HL-60 (cell line): ENCODE measurements at regions not wholly inside any gene's neighbourhood (a gene's known extent, or its start where the extent isn't known, plus 50 kb on each side); places are given as distances from the start of the nearest gene placed in this dataset.

Source experiments
- POLR2AphosphoS5 ChIP-seq: IDR thresholded peaks from 2 replicates; pipeline ENCODE4 v1.6.1; 2012; ENCODE audit warnings: low read depth
- SPI1 ChIP-seq: IDR thresholded peaks from 2 replicates; pipeline ENCODE4 v1.6.1; 2012; ENCODE audit warnings: low read depth, mild to moderate bottlenecking, borderline replicate concordance
- TF ChIP-seq, protein P1 (sequence below): IDR thresholded peaks from one replicate; pipeline ENCODE4 v1.5.1; 2011; ENCODE audit warnings: low read length, control low read depth, inconsistent platforms; ENCODE audit not compliant: insufficient read depth
- TF ChIP-seq, protein P2 (sequence below): IDR thresholded peaks from 2 replicates; pipeline ENCODE4 v1.6.1; 2012; ENCODE audit warnings: low read depth; ENCODE audit not compliant: insufficient replicate concordance

DNA sequence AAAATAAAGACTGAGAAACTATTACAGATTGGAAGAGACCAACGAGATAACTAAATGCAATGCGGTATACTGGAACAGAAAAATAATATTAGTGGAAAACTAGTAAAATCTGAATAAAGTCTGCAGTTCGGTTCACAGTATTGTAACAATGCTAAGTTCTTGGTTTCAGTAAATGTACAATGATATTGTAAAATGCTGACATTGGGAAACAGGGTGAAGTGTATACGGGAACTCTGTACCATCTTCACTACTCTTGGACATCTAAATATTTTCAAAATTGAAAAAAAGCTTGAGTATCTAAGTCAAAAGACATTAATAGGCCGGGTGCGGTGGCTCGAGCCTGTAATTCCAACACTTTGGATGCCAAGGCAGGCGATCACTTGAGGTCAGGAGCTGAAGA is 120.9 kb upstream of the KCNMB2 start:
- TF ChIP-seq, protein P1, sequence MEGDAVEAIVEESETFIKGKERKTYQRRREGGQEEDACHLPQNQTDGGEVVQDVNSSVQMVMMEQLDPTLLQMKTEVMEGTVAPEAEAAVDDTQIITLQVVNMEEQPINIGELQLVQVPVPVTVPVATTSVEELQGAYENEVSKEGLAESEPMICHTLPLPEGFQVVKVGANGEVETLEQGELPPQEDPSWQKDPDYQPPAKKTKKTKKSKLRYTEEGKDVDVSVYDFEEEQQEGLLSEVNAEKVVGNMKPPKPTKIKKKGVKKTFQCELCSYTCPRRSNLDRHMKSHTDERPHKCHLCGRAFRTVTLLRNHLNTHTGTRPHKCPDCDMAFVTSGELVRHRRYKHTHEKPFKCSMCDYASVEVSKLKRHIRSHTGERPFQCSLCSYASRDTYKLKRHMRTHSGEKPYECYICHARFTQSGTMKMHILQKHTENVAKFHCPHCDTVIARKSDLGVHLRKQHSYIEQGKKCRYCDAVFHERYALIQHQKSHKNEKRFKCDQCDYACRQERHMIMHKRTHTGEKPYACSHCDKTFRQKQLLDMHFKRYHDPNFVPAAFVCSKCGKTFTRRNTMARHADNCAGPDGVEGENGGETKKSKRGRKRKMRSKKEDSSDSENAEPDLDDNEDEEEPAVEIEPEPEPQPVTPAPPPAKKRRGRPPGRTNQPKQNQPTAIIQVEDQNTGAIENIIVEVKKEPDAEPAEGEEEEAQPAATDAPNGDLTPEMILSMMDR = no peak
- TF ChIP-seq POLR2AphosphoS5 = no peak
- no peak for TF ChIP-seq SPI1
- TF ChIP-seq, protein P2, sequence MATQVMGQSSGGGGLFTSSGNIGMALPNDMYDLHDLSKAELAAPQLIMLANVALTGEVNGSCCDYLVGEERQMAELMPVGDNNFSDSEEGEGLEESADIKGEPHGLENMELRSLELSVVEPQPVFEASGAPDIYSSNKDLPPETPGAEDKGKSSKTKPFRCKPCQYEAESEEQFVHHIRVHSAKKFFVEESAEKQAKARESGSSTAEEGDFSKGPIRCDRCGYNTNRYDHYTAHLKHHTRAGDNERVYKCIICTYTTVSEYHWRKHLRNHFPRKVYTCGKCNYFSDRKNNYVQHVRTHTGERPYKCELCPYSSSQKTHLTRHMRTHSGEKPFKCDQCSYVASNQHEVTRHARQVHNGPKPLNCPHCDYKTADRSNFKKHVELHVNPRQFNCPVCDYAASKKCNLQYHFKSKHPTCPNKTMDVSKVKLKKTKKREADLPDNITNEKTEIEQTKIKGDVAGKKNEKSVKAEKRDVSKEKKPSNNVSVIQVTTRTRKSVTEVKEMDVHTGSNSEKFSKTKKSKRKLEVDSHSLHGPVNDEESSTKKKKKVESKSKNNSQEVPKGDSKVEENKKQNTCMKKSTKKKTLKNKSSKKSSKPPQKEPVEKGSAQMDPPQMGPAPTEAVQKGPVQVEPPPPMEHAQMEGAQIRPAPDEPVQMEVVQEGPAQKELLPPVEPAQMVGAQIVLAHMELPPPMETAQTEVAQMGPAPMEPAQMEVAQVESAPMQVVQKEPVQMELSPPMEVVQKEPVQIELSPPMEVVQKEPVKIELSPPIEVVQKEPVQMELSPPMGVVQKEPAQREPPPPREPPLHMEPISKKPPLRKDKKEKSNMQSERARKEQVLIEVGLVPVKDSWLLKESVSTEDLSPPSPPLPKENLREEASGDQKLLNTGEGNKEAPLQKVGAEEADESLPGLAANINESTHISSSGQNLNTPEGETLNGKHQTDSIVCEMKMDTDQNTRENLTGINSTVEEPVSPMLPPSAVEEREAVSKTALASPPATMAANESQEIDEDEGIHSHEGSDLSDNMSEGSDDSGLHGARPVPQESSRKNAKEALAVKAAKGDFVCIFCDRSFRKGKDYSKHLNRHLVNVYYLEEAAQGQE = no peak
